Tibial nerve (tissue), 4 donors: ENCODE measurements at regions not wholly inside any gene's neighbourhood (a gene's known extent, or its start where the extent isn't known, plus 50 kb on each side); places are given as distances from the start of the nearest gene placed in this dataset.

Experiments
- DNase-seq, 2 donors: peaks; one replicate each; pipeline ENCODE4 v3.0.0-alpha.2; 2019; ENCODE audit warnings: low spot score in 2 of 2
- H3K27ac ChIP-seq, 4 donors: fragments of 200-600 bp; sonication (generic) in 3 of 4; one replicate each; pipeline ENCODE4 v1.5.1; 2017 to 2019; ENCODE audit warnings: mild to moderate bottlenecking in 1 of 4
- H3K27me3 ChIP-seq, 2 donors: fragments of 200-600 bp; sonication (generic) in 1 of 2; one replicate each; pipeline versions ENCODE4 v1.5.1 to v1.6.0; 2017 to 2019
- H3K36me3 ChIP-seq, 3 donors: fragments of 200-600 bp; sonication (generic); one replicate each; pipeline ENCODE4 v1.5.1; 2018 to 2019
- H3K4me1 ChIP-seq, 4 donors: fragments of 200-600 bp; sonication (generic) in 3 of 4; one replicate each; pipeline ENCODE4 v1.5.1; 2017 to 2019
- H3K4me3 ChIP-seq, 4 donors: fragments of 200-600 bp; sonication (generic) in 3 of 4; one replicate each; pipeline ENCODE4 v1.5.1; 2017 to 2019; ENCODE audit warnings: mild to moderate bottlenecking in 1 of 4, moderate library complexity in 1 of 4
- H3K9me3 ChIP-seq, 4 donors: fragments of 200-600 bp; sonication (generic) in 3 of 4; one replicate each; pipeline ENCODE4 v1.5.1; 2017 to 2019
- EP300 ChIP-seq, 2 donors: sonication (generic); formaldehyde crosslinking; IDR thresholded peaks; one replicate each; pipeline ENCODE4 v1.6.1; 2017; ENCODE audit warnings: antibody characterized with exemption in 2 of 2, mild to moderate bottlenecking in 1 of 2
- POLR2A ChIP-seq, 2 donors: fragments of 450-650 bp; IDR thresholded peaks; one replicate each; pipeline ENCODE4 v1.6.1; 2017; ENCODE audit warnings: antibody characterized with exemption in 2 of 2, mild to moderate bottlenecking in 2 of 2, moderate library complexity in 2 of 2
- WGBS, 2 donors: methylation state at CpG; one replicate each; pipeline ENCODE4 v1.1.5; 2018; 5-methylcytosine and 5-hydroxymethylcytosine counted together
- TF ChIP-seq, protein P1 (sequence below), 5 experiments: fragments of 200-600 bp in 3 of 5; fragments of 450-650 bp in 2 of 5; sonication (generic) in 3 of 5; IDR thresholded peaks; one replicate each; pipeline ENCODE4 v1.5.1; 2016 to 2019; ENCODE audit warnings: antibody characterized with exemption in 5 of 5, mild to moderate bottlenecking in 3 of 5, moderate library complexity in 2 of 5

- Histone ChIP-seq H3K36me3 (no peaks in the 10 kb centered on the region), H3K27ac (peak overlapping the region in 2 of 4 donors; percentile 67 to 74), H3K4me1 (peaks cover 0 to 12% (median 0%) of the 10 kb centered on the region in 4 donors), H3K27me3 (no peaks in the 10 kb centered on the region), H3K9me3 (peaks cover 0 to 3% (median 0%) of the 10 kb centered on the region in 4 donors), H3K4me3 (no peak overlapping the region)
- WGBS, 2 donors, result 32 to 37% methylated on average over 6 to 9 of the region's 9 CpGs
- no peak for TF ChIP-seq POLR2A (IDR thresholded peaks at IDR 0.05)
- TF ChIP-seq EP300 (IDR thresholded peaks at IDR 0.05), result peak in 1 of 2 donors; percentile 77
- DNase-seq, result peak; percentile 73 to 79
Observed at GRCh38 chr20:23180451-23180921, 94.4 kb upstream of the CD93 start.

- H3K27ac ChIP-seq, result peak overlapping the region in 2 of 4 donors; percentile 67 to 74
- whole genome bisulfite sequencing, 2 donors, result 29 to 69% methylated on average over 1 of the region's 1 CpG
- DNase-seq, result no peak
Observed at GRCh38 chr20:23179766-23180403, 93.8 kb upstream of the CD93 start.

GRCh38 chr20:23178806-23179205, 92.7 kb upstream of the CD93 start:
- 29 to 33% methylated on average over 3 of the region's 3 CpGs for WGBS, 2 donors
- peaks cover 0 to 3% (median 0%) of the 10 kb centered on the region in 4 donors for H3K9me3 ChIP-seq
- no peak for DNase-seq
- no peaks in the 10 kb centered on the region for H3K27me3 ChIP-seq
- H3K4me3 ChIP-seq, result no peak overlapping the region
- TF ChIP-seq, protein P1, sequence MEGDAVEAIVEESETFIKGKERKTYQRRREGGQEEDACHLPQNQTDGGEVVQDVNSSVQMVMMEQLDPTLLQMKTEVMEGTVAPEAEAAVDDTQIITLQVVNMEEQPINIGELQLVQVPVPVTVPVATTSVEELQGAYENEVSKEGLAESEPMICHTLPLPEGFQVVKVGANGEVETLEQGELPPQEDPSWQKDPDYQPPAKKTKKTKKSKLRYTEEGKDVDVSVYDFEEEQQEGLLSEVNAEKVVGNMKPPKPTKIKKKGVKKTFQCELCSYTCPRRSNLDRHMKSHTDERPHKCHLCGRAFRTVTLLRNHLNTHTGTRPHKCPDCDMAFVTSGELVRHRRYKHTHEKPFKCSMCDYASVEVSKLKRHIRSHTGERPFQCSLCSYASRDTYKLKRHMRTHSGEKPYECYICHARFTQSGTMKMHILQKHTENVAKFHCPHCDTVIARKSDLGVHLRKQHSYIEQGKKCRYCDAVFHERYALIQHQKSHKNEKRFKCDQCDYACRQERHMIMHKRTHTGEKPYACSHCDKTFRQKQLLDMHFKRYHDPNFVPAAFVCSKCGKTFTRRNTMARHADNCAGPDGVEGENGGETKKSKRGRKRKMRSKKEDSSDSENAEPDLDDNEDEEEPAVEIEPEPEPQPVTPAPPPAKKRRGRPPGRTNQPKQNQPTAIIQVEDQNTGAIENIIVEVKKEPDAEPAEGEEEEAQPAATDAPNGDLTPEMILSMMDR (IDR thresholded peaks at IDR 0.05), result no peak
- TF ChIP-seq EP300 (IDR thresholded peaks at IDR 0.05) (no peak), POLR2A (IDR thresholded peaks at IDR 0.05) (no peak)
- H3K36me3 ChIP-seq, result no peaks in the 10 kb centered on the region
- H3K27ac ChIP-seq, result no peak overlapping the region
- peaks cover 0 to 12% (median 0%) of the 10 kb centered on the region in 4 donors for H3K4me1 ChIP-seq

More at GRCh38 chr20:23179766-23180403, 93.8 kb upstream of the CD93 start:
- no peaks in the 10 kb centered on the region for H3K27me3 ChIP-seq
- no peaks in the 10 kb centered on the region for H3K36me3 ChIP-seq
- H3K9me3 ChIP-seq, result peaks cover 0 to 3% (median 0%) of the 10 kb centered on the region in 4 donors
- peaks cover 0 to 12% (median 0%) of the 10 kb centered on the region in 4 donors for H3K4me1 ChIP-seq
- TF ChIP-seq EP300 (IDR thresholded peaks at IDR 0.05), result no peak
- TF ChIP-seq, protein P1 (IDR thresholded peaks at IDR 0.05), result no peak
- no peak for TF ChIP-seq POLR2A (IDR thresholded peaks at IDR 0.05)
- no peak overlapping the region for H3K4me3 ChIP-seq

DNA sequence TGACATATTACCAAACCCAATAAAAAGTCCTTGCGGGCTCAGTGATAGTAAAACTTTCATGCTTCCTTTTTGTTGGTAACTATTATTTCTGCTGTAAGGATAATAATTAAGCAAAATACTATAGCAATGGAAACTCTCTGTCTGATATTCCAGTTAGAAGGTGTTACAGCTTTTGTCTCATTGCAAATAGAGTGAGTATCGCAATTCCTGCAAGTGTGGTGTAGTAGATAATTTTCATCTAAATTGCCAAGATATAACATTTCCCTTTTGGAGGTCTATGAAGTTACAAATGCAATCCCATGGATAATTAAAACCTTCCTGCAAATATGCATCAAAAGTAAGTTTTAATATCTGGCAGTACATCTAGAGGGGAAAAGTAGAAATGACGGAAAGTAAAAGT, 88.7 kb upstream of the CD93 start:
- 95 to 96% methylated on average over 3 of the region's 3 CpGs for WGBS, 2 donors
- no peak for DNase-seq
- no peak for TF ChIP-seq POLR2A (IDR thresholded peaks at IDR 0.05)
- Histone ChIP-seq H3K27ac (no peak overlapping the region), H3K4me1 (no peaks in the 10 kb centered on the region), H3K4me3 (no peak overlapping the region), H3K27me3 (no peaks in the 10 kb centered on the region), H3K36me3 (no peaks in the 10 kb centered on the region), H3K9me3 (no peaks in the 10 kb centered on the region)

- Histone ChIP-seq H3K36me3 (no peaks in the 10 kb centered on the region), H3K27me3 (no peaks in the 10 kb centered on the region), H3K27ac (no peak overlapping the region), H3K4me3 (no peak overlapping the region), H3K9me3 (no peaks in the 10 kb centered on the region), H3K4me1 (peaks cover 0 to 12% (median 2%) of the 10 kb centered on the region in 4 donors)
- WGBS, 2 donors, result 79 to 82% methylated on average over 4 of the region's 4 CpGs
- TF ChIP-seq, protein P1 (IDR thresholded peaks at IDR 0.05), result no peak
- no peak for DNase-seq
Observed at GRCh38 chr20:23167431-23167830, 81.3 kb upstream of the CD93 start.

DNA sequence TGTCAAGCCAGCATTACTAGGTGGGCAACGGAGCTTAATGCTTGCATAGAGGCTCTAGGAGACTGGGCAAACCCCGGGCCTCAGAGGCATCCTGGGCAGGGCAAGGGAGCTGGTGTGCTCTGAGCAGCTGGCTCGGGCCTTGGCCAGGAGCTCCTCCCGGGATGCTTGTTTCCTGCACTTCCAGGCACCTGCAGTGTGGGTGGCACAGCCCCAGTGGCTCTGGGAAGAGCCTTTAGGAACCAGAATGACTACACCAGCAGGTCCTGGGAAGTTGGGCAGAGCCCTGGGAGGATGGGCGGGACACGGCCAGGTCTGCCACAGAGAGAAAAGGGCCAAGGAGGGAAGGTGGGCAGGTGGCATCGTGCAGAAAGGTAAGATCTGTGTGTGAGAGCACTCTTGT, 80.4 kb upstream of the CD93 start:
- WGBS, 2 donors, result 89 to 90% methylated on average over 7 of the region's 7 CpGs
- DNase-seq, result peak in 1 of 2 donors; percentile 3
- TF ChIP-seq EP300 (IDR thresholded peaks at IDR 0.05), result no peak
- no peak for TF ChIP-seq POLR2A (IDR thresholded peaks at IDR 0.05)
- TF ChIP-seq, protein P1 (IDR thresholded peaks at IDR 0.05), result no peak

More for the DNA sequence above, 80.4 kb upstream of the CD93 start:
- Histone ChIP-seq H3K4me1 (peaks cover 0 to 20% (median 6%) of the 10 kb centered on the region in 4 donors), H3K27ac (no peak overlapping the region), H3K9me3 (no peaks in the 10 kb centered on the region), H3K4me3 (no peak overlapping the region), H3K36me3 (no peaks in the 10 kb centered on the region), H3K27me3 (no peaks in the 10 kb centered on the region)
